GM12892 (cell line): ENCODE measurements at regions not wholly inside any gene's neighbourhood (a gene's known extent, or its start where the extent isn't known, plus 50 kb on each side); places are given as distances from the start of the nearest gene placed in this dataset.

Source experiments
- POLR2A ChIP-seq: IDR thresholded peaks from 2 replicates; pipeline ENCODE4 v1.6.1; 2011; ENCODE audit warnings: low read depth, low read length, control low read depth
- POLR2AphosphoS5 ChIP-seq: IDR thresholded peaks from 2 replicates; pipeline ENCODE4 v1.6.1; 2011; ENCODE audit warnings: low read depth, low read length, control low read depth

GRCh38 chr10:31190488-31190887 lies 128.5 kb upstream of the ZEB1 start:
- TF ChIP-seq POLR2A: no peak
- TF ChIP-seq POLR2AphosphoS5: no peak
